Calu3 (cell line): ENCODE measurements at regions not wholly inside any gene's neighbourhood (a gene's known extent, or its start where the extent isn't known, plus 50 kb on each side); places are given as distances from the start of the nearest gene placed in this dataset.

Source experiments
- BruUV-seq: library from RNA; stranded (reverse); fragments of 400-500 nt; replicated peaks from 2 replicates; lab custom pipeline; 2021; lab: Mats Ljungman, UMichigan
- CTCF ChIA-PET: fragments of 300-600 bp; sonication (Branson Sonifier 250); formaldehyde crosslinking; loops from one replicate; lab custom pipeline; 2022; ENCODE audit warnings: antibody characterized with exemption; lab: Charles Lee
- DNase-seq: peaks from one replicate; pipeline ENCODE4 v3.0.0; 2022
- H3K27ac Mint-ChIP-seq: one replicate; pipeline ENCODE4 v1.8.0; 2022; ENCODE audit warnings: mixed read lengths; ENCODE audit not compliant: unreplicated experiment
- H3K27me3 Mint-ChIP-seq: one replicate; pipeline ENCODE4 v1.8.0; 2022; ENCODE audit warnings: mixed read lengths; ENCODE audit not compliant: unreplicated experiment
- H3K36me3 Mint-ChIP-seq: one replicate; pipeline ENCODE4 v1.8.0; 2022; ENCODE audit warnings: mild to moderate bottlenecking, moderate library complexity, mixed read lengths; ENCODE audit not compliant: insufficient read depth, unreplicated experiment
- H3K4me1 Mint-ChIP-seq: one replicate; pipeline ENCODE4 v1.8.0; 2022; ENCODE audit warnings: mild to moderate bottlenecking, low read depth, mixed read lengths; ENCODE audit not compliant: unreplicated experiment
- H3K4me3 Mint-ChIP-seq: one replicate; pipeline ENCODE4 v1.8.0; 2022; ENCODE audit warnings: mild to moderate bottlenecking, low read depth, moderate library complexity, mixed read lengths; ENCODE audit not compliant: unreplicated experiment
- H3K9me3 Mint-ChIP-seq: one replicate; pipeline ENCODE4 v1.8.0; 2022; ENCODE audit warnings: low read depth, mixed read lengths; ENCODE audit not compliant: unreplicated experiment
- intact Hi-C: fragments of 100-400 bp; cut with micrococcal nuclease; formaldehyde crosslinking; loops from one replicate; pipeline ENCODE4 v1.10.0; 2022; ENCODE audit not compliant: unreplicated experiment
- TF ChIP-seq, protein P1 (sequence below): fragments of 200-600 bp; IDR thresholded peaks from one replicate; pipeline ENCODE4 v1.8.0; 2022; ENCODE audit warnings: antibody characterized with exemption; ENCODE audit not compliant: unreplicated experiment

- no peaks in the 10 kb centered on the region for H3K27me3 Mint-ChIP-seq
- intact Hi-C loops: no loop called here
- DNase-seq: no peak
- BruUV-seq: no TSS peak
- H3K4me1 Mint-ChIP-seq: no peaks in the 10 kb centered on the region
- no peak overlapping the region for H3K27ac Mint-ChIP-seq
- no peak overlapping the region for H3K4me3 Mint-ChIP-seq
- H3K36me3 Mint-ChIP-seq: no peaks in the 10 kb centered on the region
- TF ChIP-seq, protein P1, sequence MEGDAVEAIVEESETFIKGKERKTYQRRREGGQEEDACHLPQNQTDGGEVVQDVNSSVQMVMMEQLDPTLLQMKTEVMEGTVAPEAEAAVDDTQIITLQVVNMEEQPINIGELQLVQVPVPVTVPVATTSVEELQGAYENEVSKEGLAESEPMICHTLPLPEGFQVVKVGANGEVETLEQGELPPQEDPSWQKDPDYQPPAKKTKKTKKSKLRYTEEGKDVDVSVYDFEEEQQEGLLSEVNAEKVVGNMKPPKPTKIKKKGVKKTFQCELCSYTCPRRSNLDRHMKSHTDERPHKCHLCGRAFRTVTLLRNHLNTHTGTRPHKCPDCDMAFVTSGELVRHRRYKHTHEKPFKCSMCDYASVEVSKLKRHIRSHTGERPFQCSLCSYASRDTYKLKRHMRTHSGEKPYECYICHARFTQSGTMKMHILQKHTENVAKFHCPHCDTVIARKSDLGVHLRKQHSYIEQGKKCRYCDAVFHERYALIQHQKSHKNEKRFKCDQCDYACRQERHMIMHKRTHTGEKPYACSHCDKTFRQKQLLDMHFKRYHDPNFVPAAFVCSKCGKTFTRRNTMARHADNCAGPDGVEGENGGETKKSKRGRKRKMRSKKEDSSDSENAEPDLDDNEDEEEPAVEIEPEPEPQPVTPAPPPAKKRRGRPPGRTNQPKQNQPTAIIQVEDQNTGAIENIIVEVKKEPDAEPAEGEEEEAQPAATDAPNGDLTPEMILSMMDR: no peak
- CTCF ChIA-PET: interaction anchor here (0.6 to 0.9 kb wide), 2 partner anchors 9 to 436 kb away, joined by 3 read pairs; no protein-coding TSS in a partner anchor
- no peaks in the 10 kb centered on the region for H3K9me3 Mint-ChIP-seq
Observed at GRCh38 chr11:91239359-91239758, 985.3 kb upstream of the FAT3 start.

DNA sequence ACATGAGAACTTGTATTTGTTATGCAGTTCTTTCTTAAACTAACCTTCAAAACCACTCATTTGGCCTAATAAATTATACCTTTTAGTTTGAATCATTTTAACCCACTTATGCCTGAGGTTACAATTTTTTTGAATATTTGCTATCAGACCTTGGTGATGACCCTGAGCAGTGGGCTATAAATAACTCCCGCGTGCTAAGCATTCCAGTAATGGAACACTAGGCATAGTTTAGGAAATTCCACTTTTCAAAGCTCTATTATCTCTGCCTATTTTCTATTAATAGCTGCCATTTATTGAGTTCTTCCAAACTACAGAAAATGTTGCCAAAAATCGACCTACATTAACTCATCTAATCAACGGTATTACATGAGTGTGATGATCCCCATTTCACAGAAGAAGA lies 993.4 kb upstream of the FAT3 start:
- CTCF ChIA-PET: interaction anchor here (1.0 kb wide), 1 partner anchor 8 kb away, joined by 3 read pairs; no protein-coding TSS in a partner anchor
- H3K27me3 Mint-ChIP-seq: no peaks in the 10 kb centered on the region
- no TSS peak for BruUV-seq
- intact Hi-C loops: no loop called here
- no peaks in the 10 kb centered on the region for H3K4me1 Mint-ChIP-seq
- no peak for DNase-seq
- no peaks in the 10 kb centered on the region for H3K36me3 Mint-ChIP-seq
- TF ChIP-seq, protein P1: no peak
- H3K4me3 Mint-ChIP-seq: no peak overlapping the region
- H3K9me3 Mint-ChIP-seq: no peaks in the 10 kb centered on the region
- no peak overlapping the region for H3K27ac Mint-ChIP-seq

GRCh38 chr11:91230647-91231046 lies 994.0 kb upstream of the FAT3 start:
- Mint-ChIP-seq H3K27ac (no peak overlapping the region), H3K4me1 (no peaks in the 10 kb centered on the region), H3K4me3 (no peak overlapping the region), H3K27me3 (no peaks in the 10 kb centered on the region), H3K36me3 (no peaks in the 10 kb centered on the region), H3K9me3 (no peaks in the 10 kb centered on the region)
- CTCF ChIA-PET: interaction anchor here (1.0 kb wide), 1 partner anchor 8 kb away, joined by 3 read pairs; no protein-coding TSS in a partner anchor
- no TSS peak for BruUV-seq
- intact Hi-C loops: no loop called here
- DNase-seq: no peak
- TF ChIP-seq, protein P1: no peak

GRCh38 chr11:91222830-91223229 lies 1000.0 kb upstream of the CHORDC1 start:
- Mint-ChIP-seq H3K4me3 (no peak overlapping the region), H3K36me3 (no peaks in the 10 kb centered on the region), H3K4me1 (no peaks in the 10 kb centered on the region), H3K9me3 (peaks cover 2% of the 10 kb centered on the region), H3K27me3 (no peaks in the 10 kb centered on the region), H3K27ac (no peak overlapping the region)
- DNase-seq: no peak
- BruUV-seq: no TSS peak
- TF ChIP-seq, protein P1: no peak
- CTCF ChIA-PET: no interaction called here
- intact Hi-C loops: no loop called here
